Activated naive CD8-positive, alpha-beta T cell treated with anti-CD3 and anti-CD28 coated beads, Interleukin-2, amount 10 ng/mL, durations not matched to agents 7 days and 5 days (primary cell): ENCODE measurements at regions not wholly inside any gene's neighbourhood (a gene's known extent, or its start where the extent isn't known, plus 50 kb on each side); places are given as distances from the start of the nearest gene placed in this dataset.
A peak's percentile ranks its signal among the peaks of the same experiment; 100 is the strongest.

Experiments
- ATAC-seq: fragments of 150-1000 bp; cut with Tn5 transposase; one replicate; pipeline ENCODE4 v1.10.0; 2021; ENCODE audit warnings: low read depth, moderate library complexity
- POLR2A ChIA-PET: fragments of 350-600 bp; sonication (Branson Sonifier 250); formaldehyde crosslinking; loops from one replicate; lab custom pipeline; 2021; ENCODE audit warnings: antibody characterized with exemption; lab: Charles Lee
- DNase-seq: peaks from one replicate; pipeline ENCODE4 v3.0.0; 2021
- H3K27ac Mint-ChIP-seq: one replicate; pipeline ENCODE4 v1.8.0; 2022; ENCODE audit warnings: mild to moderate bottlenecking, mixed read lengths
- H3K27me3 Mint-ChIP-seq: one replicate; pipeline ENCODE4 v1.8.0; 2022; ENCODE audit warnings: mild to moderate bottlenecking, moderate library complexity, mixed read lengths
- H3K36me3 Mint-ChIP-seq: one replicate; pipeline ENCODE4 v1.8.0; 2021; ENCODE audit warnings: mild to moderate bottlenecking, mixed read lengths
- H3K4me1 Mint-ChIP-seq: one replicate; pipeline ENCODE4 v1.8.0; 2021; ENCODE audit warnings: mixed read lengths
- H3K4me3 Mint-ChIP-seq: one replicate; pipeline ENCODE4 v1.8.0; 2022; ENCODE audit warnings: mild to moderate bottlenecking, moderate library complexity, mixed read lengths
- H3K9me3 Mint-ChIP-seq: one replicate; pipeline ENCODE4 v1.8.0; 2021; ENCODE audit warnings: mixed read lengths

DNA sequence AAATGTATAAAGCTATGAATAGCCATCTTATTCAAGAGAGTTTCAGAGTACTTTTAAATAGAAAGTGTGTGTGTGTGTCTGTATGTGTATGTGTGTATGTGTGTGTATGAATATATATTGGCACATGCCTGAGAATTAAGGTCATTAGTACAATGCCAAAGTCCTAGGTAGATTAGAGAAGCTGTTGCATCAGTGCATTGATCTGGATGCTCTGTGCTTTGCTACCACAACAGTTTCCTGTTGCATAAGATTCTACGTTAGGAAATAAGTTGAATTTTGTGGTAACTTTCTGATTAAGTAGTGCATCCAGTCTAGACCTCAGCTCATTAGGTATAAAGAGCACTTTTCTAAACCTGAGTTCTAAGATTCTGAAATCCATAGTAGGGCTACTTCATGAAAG lies 1102.8 kb upstream of the KLHL29 start:
- Mint-ChIP-seq H3K4me1 (no peaks in the 10 kb centered on the region), H3K27me3 (no peaks in the 10 kb centered on the region)

GRCh38 chr2:22282916-22283315 lies 1102.1 kb upstream of the KLHL29 start:
- no peak overlapping the region for H3K4me3 Mint-ChIP-seq
- POLR2A ChIA-PET, result no interaction called here
- no peaks in the 10 kb centered on the region for H3K9me3 Mint-ChIP-seq
- no peaks in the 10 kb centered on the region for H3K27me3 Mint-ChIP-seq
- no peaks in the 10 kb centered on the region for H3K4me1 Mint-ChIP-seq
- ATAC-seq, result no peak
- DNase-seq, result no peak
- no peak overlapping the region for H3K27ac Mint-ChIP-seq
- no peaks in the 10 kb centered on the region for H3K36me3 Mint-ChIP-seq

More for the DNA sequence above, 1102.8 kb upstream of the KLHL29 start:
- Mint-ChIP-seq H3K4me3 (no peak overlapping the region), H3K36me3 (no peaks in the 10 kb centered on the region), H3K9me3 (no peaks in the 10 kb centered on the region), H3K27ac (no peak overlapping the region)
- no peak for DNase-seq
- ATAC-seq, result no peak
- POLR2A ChIA-PET, result no interaction called here

DNA sequence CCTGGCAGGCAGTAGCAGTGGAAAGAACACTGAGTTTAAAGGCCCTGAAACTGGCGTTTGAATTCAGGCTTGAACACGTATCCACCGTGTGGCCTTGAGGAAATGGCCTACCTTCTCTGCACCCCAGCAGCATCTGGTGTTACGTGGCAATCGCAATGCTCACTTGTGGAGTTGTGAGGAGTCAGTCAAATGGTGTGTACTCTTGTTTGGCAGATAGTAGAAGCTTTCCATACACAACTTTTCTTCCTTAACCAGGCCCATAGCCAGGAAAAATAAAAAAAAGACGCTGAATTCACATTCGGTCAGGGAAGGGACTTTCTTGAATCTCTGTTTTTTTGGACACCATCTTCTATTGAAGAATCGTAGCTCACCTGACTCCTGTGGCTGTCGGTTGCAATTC lies 1101.5 kb upstream of the KLHL29 start:
- Mint-ChIP-seq H3K27me3 (no peaks in the 10 kb centered on the region), H3K36me3 (no peaks in the 10 kb centered on the region), H3K27ac (no peak overlapping the region), H3K4me1 (no peaks in the 10 kb centered on the region), H3K9me3 (no peaks in the 10 kb centered on the region), H3K4me3 (no peak overlapping the region)
- POLR2A ChIA-PET, result no interaction called here
- DNase-seq (no peak), ATAC-seq (no peak)

DNA sequence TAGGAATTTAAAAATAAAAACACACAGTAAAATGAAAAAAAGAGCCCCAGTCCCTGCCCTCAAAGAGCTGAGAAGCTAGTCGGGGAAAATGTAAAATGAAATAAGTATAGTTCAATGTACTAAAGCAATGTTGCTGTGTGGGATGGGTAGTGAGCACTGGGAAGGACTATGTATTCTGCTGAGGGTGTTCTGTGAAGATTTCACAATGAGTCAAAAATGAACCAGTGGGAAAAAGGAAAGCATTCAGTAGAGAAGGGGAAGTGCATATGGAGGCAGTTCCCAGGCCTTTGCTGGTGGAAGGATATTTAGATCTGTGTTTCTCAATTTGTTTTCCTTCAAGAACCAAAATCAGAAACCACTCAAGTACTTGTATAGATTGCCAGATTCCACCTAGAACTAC lies 1094.7 kb upstream of the KLHL29 start:
- Mint-ChIP-seq H3K9me3 (no peaks in the 10 kb centered on the region), H3K4me1 (no peaks in the 10 kb centered on the region), H3K4me3 (no peak overlapping the region), H3K27me3 (no peaks in the 10 kb centered on the region), H3K36me3 (no peaks in the 10 kb centered on the region), H3K27ac (no peak overlapping the region)
- ATAC-seq (no peak), DNase-seq (no peak)
- POLR2A ChIA-PET, result no interaction called here

DNA sequence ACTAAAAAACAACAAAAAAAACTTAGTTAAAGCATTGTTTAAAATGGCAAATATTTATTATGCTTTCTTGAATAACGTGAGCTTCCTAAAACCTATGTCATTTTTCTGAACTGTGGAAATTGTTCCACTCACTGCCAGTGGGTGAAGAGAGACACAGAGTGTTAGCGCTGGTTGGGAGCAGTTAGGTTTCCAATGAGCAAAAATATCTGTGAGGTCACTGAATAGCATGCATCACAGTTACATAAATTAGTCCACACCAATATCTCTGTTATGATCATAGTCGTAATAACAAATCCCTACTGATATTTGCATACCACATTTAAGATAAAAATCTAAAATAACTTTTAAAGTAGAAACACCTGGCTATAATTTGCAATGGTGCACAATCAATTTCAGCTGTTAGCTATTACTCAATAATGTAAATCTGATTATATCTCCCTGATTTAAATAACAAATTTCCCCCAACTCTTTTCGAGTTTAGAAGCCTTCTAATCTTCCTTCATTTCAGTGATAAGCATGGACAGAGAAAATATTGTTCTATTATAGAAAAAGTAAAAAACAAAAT lies 1094.0 kb upstream of the KLHL29 start:
- no peaks in the 10 kb centered on the region for H3K36me3 Mint-ChIP-seq
- no peaks in the 10 kb centered on the region for H3K4me1 Mint-ChIP-seq
- H3K9me3 Mint-ChIP-seq, result no peaks in the 10 kb centered on the region
- H3K4me3 Mint-ChIP-seq, result no peak overlapping the region
- H3K27me3 Mint-ChIP-seq, result no peaks in the 10 kb centered on the region
- H3K27ac Mint-ChIP-seq, result no peak overlapping the region
- no peak for DNase-seq
- ATAC-seq, result no peak
- POLR2A ChIA-PET, result no interaction called here

DNA sequence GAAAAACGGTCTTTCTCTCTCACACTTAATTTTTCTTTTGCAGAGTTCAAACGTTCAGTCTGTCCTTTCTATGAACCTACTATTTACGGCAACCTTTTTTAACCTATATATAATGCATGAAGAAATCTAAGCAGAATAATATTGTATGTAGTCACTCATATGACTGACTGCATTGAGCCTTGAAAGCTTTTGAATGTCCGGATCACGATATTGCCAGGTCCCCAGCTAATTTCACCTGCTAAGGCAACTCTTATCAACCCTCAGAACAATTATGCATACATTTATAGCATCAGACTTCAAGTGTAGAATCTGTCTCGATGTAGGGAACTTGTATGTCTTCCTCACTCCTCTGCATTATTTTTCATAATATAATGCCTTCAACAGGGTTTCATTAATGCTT lies 1083.8 kb upstream of the KLHL29 start:
- no peaks in the 10 kb centered on the region for H3K36me3 Mint-ChIP-seq
- POLR2A ChIA-PET, result no interaction called here
- H3K9me3 Mint-ChIP-seq, result no peaks in the 10 kb centered on the region
- DNase-seq (no peak), ATAC-seq (no peak)
- no peaks in the 10 kb centered on the region for H3K27me3 Mint-ChIP-seq
- no peak overlapping the region for H3K27ac Mint-ChIP-seq
- H3K4me3 Mint-ChIP-seq, result no peak overlapping the region
- no peaks in the 10 kb centered on the region for H3K4me1 Mint-ChIP-seq

- Mint-ChIP-seq H3K9me3 (peaks cover 2% of the 10 kb centered on the region), H3K36me3 (no peaks in the 10 kb centered on the region), H3K27me3 (no peaks in the 10 kb centered on the region), H3K27ac (no peak overlapping the region), H3K4me3 (no peak overlapping the region), H3K4me1 (no peaks in the 10 kb centered on the region)
- POLR2A ChIA-PET, result no interaction called here
- no peak for DNase-seq
- no peak for ATAC-seq
These were observed 1058.7 kb upstream of the KLHL29 start for GRCh38 chr2:22326250-22326649.

DNA sequence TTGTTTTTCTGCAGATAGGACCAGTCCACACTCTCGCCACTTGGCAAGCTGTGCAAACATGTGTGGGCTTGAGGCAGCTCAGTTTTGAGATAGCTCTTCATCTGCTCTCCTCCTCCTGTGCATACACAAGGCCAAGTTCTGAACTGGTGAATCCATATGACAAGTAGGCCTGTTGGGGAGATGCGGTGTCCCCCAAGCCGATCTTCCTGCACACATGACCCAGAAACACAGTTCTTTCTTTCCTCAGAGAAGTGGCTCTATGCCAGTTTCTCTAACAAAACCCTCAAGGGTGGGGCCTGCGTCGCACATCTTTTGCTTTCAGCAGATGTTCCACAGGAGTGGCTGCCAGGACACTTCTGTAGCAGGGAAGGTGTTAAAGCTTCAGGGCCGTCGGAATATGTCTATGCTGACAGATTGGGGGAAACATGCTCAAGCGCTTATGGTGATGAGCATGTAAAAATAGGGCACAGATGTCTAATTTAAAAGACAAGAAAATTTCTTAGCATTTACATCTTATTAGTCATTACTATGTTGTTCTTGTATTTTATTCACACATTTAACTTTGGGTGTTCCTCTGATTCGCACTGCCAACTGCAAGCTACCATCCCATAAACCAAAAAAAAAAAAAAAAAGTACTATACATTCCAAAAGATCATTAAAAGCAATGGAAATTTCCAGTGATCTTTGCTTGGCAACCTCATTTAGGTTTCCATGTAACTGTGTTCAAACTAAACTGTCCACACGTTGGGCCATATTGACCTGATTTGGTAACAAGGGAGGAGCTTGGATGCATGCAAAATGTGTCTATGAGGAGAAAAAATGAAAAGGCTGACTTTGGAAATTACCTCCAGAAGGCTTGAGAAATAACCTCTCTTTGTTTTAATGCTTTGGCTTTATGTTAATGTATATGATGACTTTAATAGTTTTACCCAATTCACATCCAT lies 1055.5 kb upstream of the KLHL29 start:
- POLR2A ChIA-PET, result no interaction called here
- Mint-ChIP-seq H3K27me3 (no peaks in the 10 kb centered on the region), H3K9me3 (no peaks in the 10 kb centered on the region), H3K36me3 (no peaks in the 10 kb centered on the region), H3K4me1 (no peaks in the 10 kb centered on the region), H3K4me3 (no peak overlapping the region), H3K27ac (no peak overlapping the region)
- ATAC-seq, result no peak
- DNase-seq, result no peak

GRCh38 chr2:22336414-22336813 lies 1048.6 kb upstream of the KLHL29 start:
- DNase-seq (no peak), ATAC-seq (no peak)
- POLR2A ChIA-PET, result no interaction called here
- Mint-ChIP-seq H3K27me3 (no peaks in the 10 kb centered on the region), H3K4me1 (no peaks in the 10 kb centered on the region), H3K27ac (no peak overlapping the region), H3K36me3 (no peaks in the 10 kb centered on the region), H3K4me3 (no peak overlapping the region), H3K9me3 (peaks cover 2% of the 10 kb centered on the region)

- Mint-ChIP-seq H3K27ac (no peak overlapping the region), H3K4me3 (no peak overlapping the region), H3K36me3 (no peaks in the 10 kb centered on the region), H3K4me1 (no peaks in the 10 kb centered on the region), H3K9me3 (peaks cover 5% of the 10 kb centered on the region), H3K27me3 (no peaks in the 10 kb centered on the region)
- POLR2A ChIA-PET, result no interaction called here
- DNase-seq (no peak), ATAC-seq (no peak)
These were observed 1044.3 kb upstream of the KLHL29 start for GRCh38 chr2:22340716-22341115.

- Mint-ChIP-seq H3K4me1 (no peaks in the 10 kb centered on the region), H3K27ac (no peak overlapping the region), H3K4me3 (no peak overlapping the region), H3K27me3 (no peaks in the 10 kb centered on the region), H3K9me3 (peaks cover 4% of the 10 kb centered on the region), H3K36me3 (no peaks in the 10 kb centered on the region)
- POLR2A ChIA-PET, result no interaction called here
- ATAC-seq, result no peak
- no peak for DNase-seq
These were observed 1037.7 kb upstream of the KLHL29 start for GRCh38 chr2:22347306-22347705.

GRCh38 chr2:22350621-22351020 lies 1034.4 kb upstream of the KLHL29 start:
- no peak for ATAC-seq
- Mint-ChIP-seq H3K4me1 (no peaks in the 10 kb centered on the region), H3K9me3 (no peaks in the 10 kb centered on the region), H3K27ac (no peak overlapping the region), H3K36me3 (no peaks in the 10 kb centered on the region), H3K4me3 (no peak overlapping the region), H3K27me3 (no peaks in the 10 kb centered on the region)
- POLR2A ChIA-PET, result no interaction called here
- DNase-seq, result no peak

- Mint-ChIP-seq H3K9me3 (no peaks in the 10 kb centered on the region), H3K4me1 (no peaks in the 10 kb centered on the region), H3K27me3 (no peaks in the 10 kb centered on the region), H3K4me3 (no peak overlapping the region), H3K27ac (no peak overlapping the region), H3K36me3 (no peaks in the 10 kb centered on the region)
- peak; percentile 42 for DNase-seq
- POLR2A ChIA-PET, result no interaction called here
- ATAC-seq, result no peak
These were observed 1029.1 kb upstream of the KLHL29 start for GRCh38 chr2:22355816-22356433.
